ENCODE measurements at regions not wholly inside any gene's neighbourhood (a gene's known extent, or its start where the extent isn't known, plus 50 kb on each side); places are given as distances from the start of the nearest gene placed in this dataset.

- DNase-seq = peak; percentile 40
- H3K4me1 ChIP-seq (ENCODE audit: control insufficient read depth, insufficient read depth, low read length) = no peaks in the 10 kb centered on the region
- WGBS (ENCODE audit: insufficient coverage) = 53% methylated on average over 3 of the region's 5 CpGs
Measured at GRCh38 chr3:77780278-77780996, 740.5 kb downstream of the ROBO2 start.

GRCh38 chr3:77786216-77786615 lies 746.3 kb downstream of the ROBO2 start:
- DNase-seq = peak; percentile 24
- H3K27me3 ChIP-seq (ENCODE audit: control insufficient read depth, insufficient read depth, low read length) = no peaks in the 10 kb centered on the region
- H3K4me3 ChIP-seq (ENCODE audit: low read length) = no peak overlapping the region
- H3K36me3 ChIP-seq (ENCODE audit: control insufficient read depth, insufficient read depth, low read length) = no peaks in the 10 kb centered on the region
- no peaks in the 10 kb centered on the region for H3K9me3 ChIP-seq (replicated peaks; ENCODE audit: control insufficient read depth, low read depth, low read length)
- no peaks in the 10 kb centered on the region for H3K4me1 ChIP-seq (ENCODE audit: control insufficient read depth, insufficient read depth, low read length)
- no peak overlapping the region for H3K27ac ChIP-seq (ENCODE audit: low read length)
- WGBS (ENCODE audit: insufficient coverage) = no CpG with 5 or more reads among the region's 1 CpG

More at GRCh38 chr3:77780278-77780996, 740.5 kb downstream of the ROBO2 start:
- H3K36me3 ChIP-seq (ENCODE audit: control insufficient read depth, insufficient read depth, low read length) = no peaks in the 10 kb centered on the region
- H3K4me3 ChIP-seq (ENCODE audit: low read length) = no peak overlapping the region
- H3K27ac ChIP-seq (ENCODE audit: low read length) = no peak overlapping the region
- H3K9me3 ChIP-seq (replicated peaks; ENCODE audit: control insufficient read depth, low read depth, low read length) = no peaks in the 10 kb centered on the region
- no peaks in the 10 kb centered on the region for H3K27me3 ChIP-seq (ENCODE audit: control insufficient read depth, insufficient read depth, low read length)

GRCh38 chr3:77795013-77795412 lies 755.1 kb downstream of the ROBO2 start:
- Histone ChIP-seq H3K27me3 (ENCODE audit: control insufficient read depth, insufficient read depth, low read length) (no peaks in the 10 kb centered on the region), H3K9me3 (replicated peaks; ENCODE audit: control insufficient read depth, low read depth, low read length) (no peaks in the 10 kb centered on the region), H3K4me1 (ENCODE audit: control insufficient read depth, insufficient read depth, low read length) (no peaks in the 10 kb centered on the region), H3K4me3 (ENCODE audit: low read length) (no peak overlapping the region), H3K27ac (ENCODE audit: low read length) (no peak overlapping the region), H3K36me3 (ENCODE audit: control insufficient read depth, insufficient read depth, low read length) (no peaks in the 10 kb centered on the region)
- WGBS (ENCODE audit: insufficient coverage) = 85% methylated on average over 3 of the region's 5 CpGs
- no peak for DNase-seq

- DNase-seq = no peak
- H3K4me1 ChIP-seq (ENCODE audit: control insufficient read depth, insufficient read depth, low read length) = no peaks in the 10 kb centered on the region
- no peaks in the 10 kb centered on the region for H3K9me3 ChIP-seq (replicated peaks; ENCODE audit: control insufficient read depth, low read depth, low read length)
- no peak overlapping the region for H3K27ac ChIP-seq (ENCODE audit: low read length)
- no peaks in the 10 kb centered on the region for H3K27me3 ChIP-seq (ENCODE audit: control insufficient read depth, insufficient read depth, low read length)
- WGBS (ENCODE audit: insufficient coverage) = 86% methylated on average over 4 of the region's 5 CpGs
- H3K36me3 ChIP-seq (ENCODE audit: control insufficient read depth, insufficient read depth, low read length) = no peaks in the 10 kb centered on the region
- H3K4me3 ChIP-seq (ENCODE audit: low read length) = no peak overlapping the region
Measured at GRCh38 chr3:77799278-77799677, 759.4 kb downstream of the ROBO2 start.

GRCh38 chr3:77800893-77801292 lies 761.0 kb downstream of the ROBO2 start:
- Histone ChIP-seq H3K4me3 (ENCODE audit: low read length) (no peak overlapping the region), H3K36me3 (ENCODE audit: control insufficient read depth, insufficient read depth, low read length) (no peaks in the 10 kb centered on the region)
- DNase-seq = no peak

GRCh38 chr3:77807312-77807711 lies 767.4 kb downstream of the ROBO2 start:
- H3K27me3 ChIP-seq (ENCODE audit: control insufficient read depth, insufficient read depth, low read length) = no peaks in the 10 kb centered on the region
- no peak overlapping the region for H3K27ac ChIP-seq (ENCODE audit: low read length)
- WGBS (ENCODE audit: insufficient coverage) = no CpG with 5 or more reads among the region's 3 CpGs
- H3K9me3 ChIP-seq (replicated peaks; ENCODE audit: control insufficient read depth, low read depth, low read length) = no peaks in the 10 kb centered on the region
- H3K4me3 ChIP-seq (ENCODE audit: low read length) = no peak overlapping the region
- H3K36me3 ChIP-seq (ENCODE audit: control insufficient read depth, insufficient read depth, low read length) = no peaks in the 10 kb centered on the region
- H3K4me1 ChIP-seq (ENCODE audit: control insufficient read depth, insufficient read depth, low read length) = no peaks in the 10 kb centered on the region
- DNase-seq = no peak

More at GRCh38 chr3:77800893-77801292, 761.0 kb downstream of the ROBO2 start:
- Histone ChIP-seq H3K4me1 (ENCODE audit: control insufficient read depth, insufficient read depth, low read length) (no peaks in the 10 kb centered on the region), H3K27me3 (ENCODE audit: control insufficient read depth, insufficient read depth, low read length) (no peaks in the 10 kb centered on the region), H3K27ac (ENCODE audit: low read length) (no peak overlapping the region), H3K9me3 (replicated peaks; ENCODE audit: control insufficient read depth, low read depth, low read length) (no peaks in the 10 kb centered on the region)
- no CpG with 5 or more reads among the region's 1 CpG for WGBS (ENCODE audit: insufficient coverage)

GRCh38 chr3:77814845-77815244 lies 774.9 kb downstream of the ROBO2 start:
- H3K36me3 ChIP-seq (ENCODE audit: control insufficient read depth, insufficient read depth, low read length) = no peaks in the 10 kb centered on the region
- H3K27ac ChIP-seq (ENCODE audit: low read length) = no peak overlapping the region
- no peaks in the 10 kb centered on the region for H3K9me3 ChIP-seq (replicated peaks; ENCODE audit: control insufficient read depth, low read depth, low read length)
- no peak for DNase-seq
- no peaks in the 10 kb centered on the region for H3K27me3 ChIP-seq (ENCODE audit: control insufficient read depth, insufficient read depth, low read length)
- no peak overlapping the region for H3K4me3 ChIP-seq (ENCODE audit: low read length)
- no peaks in the 10 kb centered on the region for H3K4me1 ChIP-seq (ENCODE audit: control insufficient read depth, insufficient read depth, low read length)

GRCh38 chr3:77815467-77815866 lies 775.6 kb downstream of the ROBO2 start:
- Histone ChIP-seq H3K36me3 (ENCODE audit: control insufficient read depth, insufficient read depth, low read length) (no peaks in the 10 kb centered on the region), H3K27ac (ENCODE audit: low read length) (no peak overlapping the region), H3K27me3 (ENCODE audit: control insufficient read depth, insufficient read depth, low read length) (no peaks in the 10 kb centered on the region), H3K9me3 (replicated peaks; ENCODE audit: control insufficient read depth, low read depth, low read length) (no peaks in the 10 kb centered on the region), H3K4me3 (ENCODE audit: low read length) (no peak overlapping the region), H3K4me1 (ENCODE audit: control insufficient read depth, insufficient read depth, low read length) (no peaks in the 10 kb centered on the region)
- no peak for DNase-seq
- WGBS (ENCODE audit: insufficient coverage) = 88% methylated on average over 1 of the region's 2 CpGs

GRCh38 chr3:77816366-77816765 lies 776.5 kb downstream of the ROBO2 start:
- DNase-seq = peak; percentile 79
- H3K27me3 ChIP-seq (ENCODE audit: control insufficient read depth, insufficient read depth, low read length) = no peaks in the 10 kb centered on the region
- H3K36me3 ChIP-seq (ENCODE audit: control insufficient read depth, insufficient read depth, low read length) = no peaks in the 10 kb centered on the region
- H3K9me3 ChIP-seq (replicated peaks; ENCODE audit: control insufficient read depth, low read depth, low read length) = no peaks in the 10 kb centered on the region
- H3K27ac ChIP-seq (ENCODE audit: low read length) = no peak overlapping the region
- no peak overlapping the region for H3K4me3 ChIP-seq (ENCODE audit: low read length)
- no peaks in the 10 kb centered on the region for H3K4me1 ChIP-seq (ENCODE audit: control insufficient read depth, insufficient read depth, low read length)
- WGBS (ENCODE audit: insufficient coverage) = no CpG with 5 or more reads among the region's 7 CpGs

- Histone ChIP-seq H3K27me3 (ENCODE audit: control insufficient read depth, insufficient read depth, low read length) (no peaks in the 10 kb centered on the region), H3K9me3 (replicated peaks; ENCODE audit: control insufficient read depth, low read depth, low read length) (peaks cover 4% of the 10 kb centered on the region), H3K27ac (ENCODE audit: low read length) (no peak overlapping the region), H3K4me1 (ENCODE audit: control insufficient read depth, insufficient read depth, low read length) (no peaks in the 10 kb centered on the region), H3K36me3 (ENCODE audit: control insufficient read depth, insufficient read depth, low read length) (no peaks in the 10 kb centered on the region), H3K4me3 (ENCODE audit: low read length) (no peak overlapping the region)
- 100% methylated on average over 1 of the region's 2 CpGs for WGBS (ENCODE audit: insufficient coverage)
- DNase-seq = no peak
Measured at GRCh38 chr3:77825001-77825827, 785.3 kb downstream of the ROBO2 start.

All from muscle of leg (tissue), 3 donors.